H54 (cell line): ENCODE measurements at regions not wholly inside any gene's neighbourhood (a gene's known extent, or its start where the extent isn't known, plus 50 kb on each side); places are given as distances from the start of the nearest gene placed in this dataset.

Experiments used
- DNase-seq: peaks from one replicate; pipeline ENCODE4 v3.0.0; 2011; ENCODE audit warnings: low spot score, mixed read lengths; ENCODE audit not compliant: insufficient read length
- FAIRE-seq: peaks from 3 replicates; lab custom pipeline; 2011; peaks lifted over from hg19 to GRCh38; lab: Jason Lieb, UNC
- POLR2A ChIP-seq: IDR thresholded peaks from 2 replicates; pipeline ENCODE4 v1.6.1; 2011; ENCODE audit warnings: low read depth, mild to moderate bottlenecking, low read length

DNA sequence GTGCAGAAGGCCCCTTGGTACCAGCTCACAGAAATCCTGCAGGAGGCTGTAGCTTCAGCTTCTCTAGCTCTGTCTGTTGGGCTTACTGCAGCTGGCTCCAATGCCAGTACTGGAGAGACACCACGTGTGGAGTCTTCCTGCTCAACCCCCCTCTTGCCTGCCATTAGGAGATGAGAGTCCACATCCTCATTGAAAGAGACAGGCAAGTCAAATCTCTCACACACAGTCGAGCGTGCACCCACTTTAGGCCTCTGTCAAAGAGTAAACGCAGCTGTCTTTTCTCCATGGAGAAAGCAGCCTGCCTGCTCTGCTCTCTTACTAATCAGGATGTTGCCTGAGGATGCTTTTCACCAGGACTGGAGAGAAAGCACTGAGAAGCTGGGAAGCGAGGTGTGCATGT is 523.0 kb upstream of the NBEA start:
- no peak for DNase-seq
- no peak for TF ChIP-seq POLR2A
- FAIRE-seq = no peak

DNA sequence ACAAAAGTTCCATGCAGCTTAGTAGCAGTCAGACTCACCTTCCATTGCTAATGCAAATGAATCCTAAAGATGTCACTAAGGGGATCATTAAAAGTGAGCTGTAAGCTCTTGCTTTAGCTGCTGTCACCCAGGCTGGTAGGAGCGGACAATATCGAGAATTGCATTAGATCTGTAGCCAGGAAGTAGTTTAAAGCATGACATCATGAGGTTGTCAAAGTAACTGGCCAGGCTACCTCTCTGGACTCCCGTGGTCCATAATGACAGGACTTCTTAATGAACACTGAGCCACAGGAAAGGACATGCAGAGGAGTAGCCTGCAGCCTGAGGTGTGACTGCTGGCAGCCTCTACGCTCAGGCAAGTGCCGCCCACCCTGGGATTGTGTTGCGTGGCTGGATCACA is 522.3 kb upstream of the NBEA start:
- DNase-seq = no peak
- no peak for TF ChIP-seq POLR2A
- no peak for FAIRE-seq

GRCh38 chr13:34420702-34421346 is 521.2 kb upstream of the NBEA start:
- DNase-seq (no peak), FAIRE-seq (no peak)
- TF ChIP-seq POLR2A = no peak

GRCh38 chr13:34421347-34421719 is 520.7 kb upstream of the NBEA start:
- DNase-seq (no peak), FAIRE-seq (no peak)
- TF ChIP-seq POLR2A = no peak

DNA sequence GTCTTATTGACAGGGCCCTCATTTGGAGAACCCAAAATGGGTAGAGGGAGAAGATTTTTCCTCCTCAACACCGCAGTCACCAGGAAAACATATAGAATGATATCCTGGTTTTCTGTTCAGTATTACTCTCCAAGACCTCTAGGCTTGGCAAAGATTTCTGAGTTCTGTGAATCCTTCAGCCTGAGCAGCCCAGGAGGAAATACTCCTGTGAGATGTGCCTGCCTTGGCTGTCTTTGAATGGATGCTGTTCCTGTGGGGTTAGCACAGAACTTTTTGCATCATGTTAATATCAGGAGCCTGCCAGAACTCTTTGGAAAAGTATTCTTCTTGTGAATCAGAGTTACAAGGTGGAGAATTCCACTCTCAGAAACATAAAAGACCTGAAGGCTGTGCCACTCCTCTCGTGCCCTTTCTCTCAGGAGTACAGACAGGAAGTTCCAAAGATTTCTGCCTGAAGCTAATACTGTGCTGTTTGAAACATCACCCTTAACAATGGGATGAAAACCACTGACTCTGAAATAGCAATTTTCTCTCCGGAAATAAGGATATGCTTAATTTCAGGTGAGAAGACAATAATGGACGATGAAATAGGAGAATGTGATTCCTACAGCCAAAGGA is 520.1 kb upstream of the NBEA start:
- no peak for FAIRE-seq
- TF ChIP-seq POLR2A = no peak
- DNase-seq = no peak

- no peak for TF ChIP-seq POLR2A
- DNase-seq = no peak
- FAIRE-seq = no peak
Measured at GRCh38 chr13:34422956-34423355, 519.1 kb upstream of the NBEA start.

DNA sequence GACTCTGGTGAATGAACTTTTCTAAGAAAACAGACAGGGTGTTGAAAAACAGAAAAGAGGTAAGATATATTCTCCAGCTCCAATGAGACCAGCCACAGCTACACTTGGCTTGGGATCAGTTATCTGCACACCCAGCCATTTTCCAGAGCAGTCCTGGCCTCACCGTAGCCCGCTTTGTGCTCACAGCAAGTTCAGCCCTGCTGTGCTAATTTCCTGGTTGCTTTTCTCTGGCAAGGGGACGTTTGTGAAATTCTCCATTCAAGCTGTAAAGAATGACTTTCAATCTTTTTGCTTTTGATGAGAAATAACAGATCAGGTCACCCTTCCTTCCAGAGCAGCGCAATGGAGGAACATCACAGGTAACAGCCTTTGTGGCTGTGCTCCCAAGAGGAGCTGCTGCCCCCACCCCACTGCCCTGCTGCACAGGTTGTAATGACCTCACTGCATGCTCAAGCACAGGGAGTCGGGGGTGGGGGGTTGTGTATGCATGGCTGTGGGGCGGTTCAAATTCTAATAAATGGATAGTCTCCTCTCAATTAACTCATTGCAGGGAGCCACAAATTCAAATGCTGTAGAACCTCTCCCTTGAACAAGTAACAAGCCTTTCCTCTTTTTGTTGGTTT is 516.6 kb upstream of the NBEA start:
- FAIRE-seq (no peak), DNase-seq (no peak)
- TF ChIP-seq POLR2A = no peak

DNA sequence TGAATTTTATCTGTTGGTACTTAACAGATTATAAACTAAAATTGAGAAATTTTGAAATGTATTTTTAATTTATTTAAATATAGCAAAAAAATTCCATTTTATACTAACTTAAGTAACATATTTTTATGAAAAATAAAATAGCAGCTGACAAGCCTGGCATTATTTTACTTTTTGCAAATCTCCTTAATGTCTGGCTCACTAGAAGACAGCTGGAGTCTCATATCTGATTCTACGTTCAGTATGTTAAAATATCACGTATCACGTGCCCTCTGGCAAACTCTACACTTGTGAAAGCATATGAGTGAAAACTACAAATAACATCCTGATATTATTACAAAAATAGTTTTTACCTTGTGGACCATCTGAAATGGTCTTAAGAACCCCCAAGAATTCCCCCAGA is 513.2 kb upstream of the NBEA start:
- TF ChIP-seq POLR2A = no peak
- DNase-seq (no peak), FAIRE-seq (no peak)

DNA sequence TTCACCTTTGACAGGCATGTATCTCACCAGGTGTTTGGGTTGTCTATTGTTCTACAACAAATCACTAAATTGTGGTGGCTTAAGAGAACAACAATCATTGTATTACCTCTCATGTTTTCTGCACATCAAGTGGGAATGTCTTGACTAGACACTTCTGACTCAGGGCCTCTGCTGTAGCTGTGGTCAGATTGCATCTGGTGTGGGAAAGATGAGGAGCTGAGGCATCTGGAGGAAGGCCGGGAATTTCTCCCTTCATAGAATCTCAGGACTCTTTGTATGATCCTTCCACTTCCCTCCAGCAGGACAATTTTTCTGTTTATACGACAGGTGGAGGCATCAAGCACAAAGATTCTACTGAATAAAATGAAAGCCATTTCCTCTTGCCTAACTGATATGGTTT is 511.8 kb upstream of the NBEA start:
- no peak for TF ChIP-seq POLR2A
- FAIRE-seq (no peak), DNase-seq (no peak)

GRCh38 chr13:34431827-34432581 is 510.1 kb upstream of the NBEA start:
- no peak for FAIRE-seq
- DNase-seq = no peak
- no peak for TF ChIP-seq POLR2A

- DNase-seq = no peak
- FAIRE-seq = no peak
- TF ChIP-seq POLR2A = no peak
Measured at GRCh38 chr13:34435338-34435737, 506.7 kb upstream of the NBEA start.

GRCh38 chr13:34437873-34438272 is 504.2 kb upstream of the NBEA start:
- DNase-seq = no peak
- TF ChIP-seq POLR2A = no peak
- FAIRE-seq = no peak

DNA sequence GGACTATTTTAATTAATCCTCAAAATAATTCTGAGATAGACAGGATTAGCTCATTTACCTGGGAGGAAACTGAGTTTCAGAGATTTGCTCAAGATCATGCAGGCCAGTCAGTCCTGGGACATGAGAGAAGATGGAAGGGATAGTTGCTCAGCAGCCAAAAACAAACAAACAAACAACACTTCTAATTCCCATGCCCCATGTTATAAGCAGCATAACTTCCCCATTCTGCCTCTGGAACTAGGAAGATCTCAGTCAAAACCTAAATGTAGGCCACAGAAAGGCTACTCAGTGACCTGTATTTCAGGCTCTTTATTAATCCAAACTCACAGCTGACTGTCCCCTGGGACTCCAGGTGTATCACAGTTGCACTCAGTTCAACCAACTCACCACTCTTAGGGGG is 489.2 kb upstream of the NBEA start:
- DNase-seq (no peak), FAIRE-seq (no peak)
- no peak for TF ChIP-seq POLR2A
